ENCODE measurements at regions not wholly inside any gene's neighbourhood (a gene's known extent, or its start where the extent isn't known, plus 50 kb on each side); places are given as distances from the start of the nearest gene placed in this dataset.

GRCh38 chr16:87086156-87086555, 231.0 kb downstream of the C16orf95 start:
- Histone ChIP-seq H3K4me2 (ENCODE audit: low read length) (no peak overlapping the region), H3K9ac (ENCODE audit: low read length) (no peak overlapping the region), H3K79me1 (ENCODE audit: low read length) (no peaks in the 10 kb centered on the region), H2BK120ac (ENCODE audit: low read depth, low read length) (no peak overlapping the region), H3K27me3 (ENCODE audit: insufficient read depth, low read length, poor library complexity) (no peaks in the 10 kb centered on the region), H3K36me3 (ENCODE audit: control insufficient read depth, insufficient read depth, low read length) (no peaks in the 10 kb centered on the region), H3K56ac (ENCODE audit: low read length) (no peak overlapping the region), H3K4me1 (ENCODE audit: control insufficient read depth, low read depth, low read length) (no peaks in the 10 kb centered on the region), H3K4me3 (ENCODE audit: low read length) (no peak overlapping the region), H2AK5ac (ENCODE audit: low read length) (no peak overlapping the region), H3K79me2 (ENCODE audit: control insufficient read depth, insufficient read depth, low read length) (no peaks in the 10 kb centered on the region), H3K18ac (ENCODE audit: low read length) (no peak overlapping the region), H3K4ac (ENCODE audit: low read depth, low read length) (no peak overlapping the region), H4K8ac (ENCODE audit: low read depth, low read length) (no peak overlapping the region), H3K27ac (ENCODE audit: low read depth, low read length) (no peak overlapping the region), H2BK15ac (replicated peaks; ENCODE audit: low read depth) (no peak overlapping the region), H4K5ac (ENCODE audit: low read length) (no peak overlapping the region), H3K23ac (ENCODE audit: low read length) (no peak overlapping the region), H2BK5ac (ENCODE audit: low read length) (no peak overlapping the region)
- WGBS (ENCODE audit: extremely low coverage, insufficient coverage, low lambda C conversion rate), result no CpG with 5 or more reads among the region's 4 CpGs
- no peak for DNase-seq

- Histone ChIP-seq H4K5ac (ENCODE audit: low read length) (no peak overlapping the region), H3K4me3 (ENCODE audit: low read length) (no peak overlapping the region), H3K18ac (ENCODE audit: low read length) (no peak overlapping the region), H4K8ac (ENCODE audit: low read depth, low read length) (no peak overlapping the region), H3K4me1 (ENCODE audit: control insufficient read depth, low read depth, low read length) (no peaks in the 10 kb centered on the region), H3K56ac (ENCODE audit: low read length) (no peak overlapping the region), H3K23ac (ENCODE audit: low read length) (no peak overlapping the region), H3K79me1 (ENCODE audit: low read length) (no peaks in the 10 kb centered on the region), H2BK5ac (ENCODE audit: low read length) (no peak overlapping the region), H3K9ac (ENCODE audit: low read length) (no peak overlapping the region), H2AK5ac (ENCODE audit: low read length) (no peak overlapping the region), H2BK120ac (ENCODE audit: low read depth, low read length) (no peak overlapping the region), H3K4me2 (ENCODE audit: low read length) (no peak overlapping the region), H3K79me2 (ENCODE audit: control insufficient read depth, insufficient read depth, low read length) (no peaks in the 10 kb centered on the region), H3K27me3 (ENCODE audit: insufficient read depth, low read length, poor library complexity) (no peaks in the 10 kb centered on the region), H2BK15ac (replicated peaks; ENCODE audit: low read depth) (no peak overlapping the region), H3K27ac (ENCODE audit: low read depth, low read length) (no peak overlapping the region), H3K4ac (ENCODE audit: low read depth, low read length) (no peak overlapping the region), H3K36me3 (ENCODE audit: control insufficient read depth, insufficient read depth, low read length) (no peaks in the 10 kb centered on the region)
- DNase-seq, result peak; percentile 82
Measured at GRCh38 chr16:87086575-87086974, 230.6 kb downstream of the C16orf95 start.

GRCh38 chr16:87092958-87093357, 224.2 kb downstream of the C16orf95 start:
- H2AK5ac ChIP-seq (ENCODE audit: low read length), result no peak overlapping the region
- DNase-seq, result no peak
- no peak overlapping the region for H3K4me3 ChIP-seq (ENCODE audit: low read length)
- H3K23ac ChIP-seq (ENCODE audit: low read length), result no peak overlapping the region
- no peak overlapping the region for H3K18ac ChIP-seq (ENCODE audit: low read length)
- no peak overlapping the region for H3K4ac ChIP-seq (ENCODE audit: low read depth, low read length)
- H3K79me2 ChIP-seq (ENCODE audit: control insufficient read depth, insufficient read depth, low read length), result no peaks in the 10 kb centered on the region
- no peak overlapping the region for H2BK5ac ChIP-seq (ENCODE audit: low read length)
- no peak overlapping the region for H4K5ac ChIP-seq (ENCODE audit: low read length)
- H3K27me3 ChIP-seq (ENCODE audit: insufficient read depth, low read length, poor library complexity), result no peaks in the 10 kb centered on the region
- H3K36me3 ChIP-seq (ENCODE audit: control insufficient read depth, insufficient read depth, low read length), result no peaks in the 10 kb centered on the region
- peaks cover 2% of the 10 kb centered on the region for H3K4me1 ChIP-seq (ENCODE audit: control insufficient read depth, low read depth, low read length)
- H3K27ac ChIP-seq (ENCODE audit: low read depth, low read length), result no peak overlapping the region
- no peak overlapping the region for H4K8ac ChIP-seq (ENCODE audit: low read depth, low read length)
- H3K56ac ChIP-seq (ENCODE audit: low read length), result no peak overlapping the region
- no peak overlapping the region for H3K4me2 ChIP-seq (ENCODE audit: low read length)
- no CpG with 5 or more reads among the region's 5 CpGs for WGBS (ENCODE audit: extremely low coverage, insufficient coverage, low lambda C conversion rate)
- no peak overlapping the region for H2BK120ac ChIP-seq (ENCODE audit: low read depth, low read length)
- H2BK15ac ChIP-seq (replicated peaks; ENCODE audit: low read depth), result no peak overlapping the region
- no peak overlapping the region for H3K9ac ChIP-seq (ENCODE audit: low read length)
- no peaks in the 10 kb centered on the region for H3K79me1 ChIP-seq (ENCODE audit: low read length)

GRCh38 chr16:87093804-87094555, 223.2 kb downstream of the C16orf95 start:
- Histone ChIP-seq H3K9ac (ENCODE audit: low read length) (no peak overlapping the region), H3K56ac (ENCODE audit: low read length) (no peak overlapping the region), H3K4me2 (ENCODE audit: low read length) (no peak overlapping the region), H3K79me2 (ENCODE audit: control insufficient read depth, insufficient read depth, low read length) (no peaks in the 10 kb centered on the region), H3K79me1 (ENCODE audit: low read length) (no peaks in the 10 kb centered on the region), H3K36me3 (ENCODE audit: control insufficient read depth, insufficient read depth, low read length) (no peaks in the 10 kb centered on the region), H3K27ac (ENCODE audit: low read depth, low read length) (no peak overlapping the region), H3K4me3 (ENCODE audit: low read length) (no peak overlapping the region), H3K4me1 (ENCODE audit: control insufficient read depth, low read depth, low read length) (peaks cover 2% of the 10 kb centered on the region), H2BK15ac (replicated peaks; ENCODE audit: low read depth) (no peak overlapping the region), H3K23ac (ENCODE audit: low read length) (no peak overlapping the region), H3K4ac (ENCODE audit: low read depth, low read length) (no peak overlapping the region), H2BK120ac (ENCODE audit: low read depth, low read length) (no peak overlapping the region), H3K27me3 (ENCODE audit: insufficient read depth, low read length, poor library complexity) (no peaks in the 10 kb centered on the region), H2BK5ac (ENCODE audit: low read length) (no peak overlapping the region), H4K5ac (ENCODE audit: low read length) (no peak overlapping the region), H2AK5ac (ENCODE audit: low read length) (no peak overlapping the region), H3K18ac (ENCODE audit: low read length) (no peak overlapping the region), H4K8ac (ENCODE audit: low read depth, low read length) (no peak overlapping the region)
- DNase-seq, result no peak
- no CpG with 5 or more reads among the region's 18 CpGs for WGBS (ENCODE audit: extremely low coverage, insufficient coverage, low lambda C conversion rate)

- Histone ChIP-seq H3K27ac (ENCODE audit: low read depth, low read length) (no peak overlapping the region), H3K18ac (ENCODE audit: low read length) (no peak overlapping the region), H3K79me1 (ENCODE audit: low read length) (no peaks in the 10 kb centered on the region), H2BK15ac (replicated peaks; ENCODE audit: low read depth) (no peak overlapping the region), H2AK5ac (ENCODE audit: low read length) (no peak overlapping the region), H3K4me2 (ENCODE audit: low read length) (no peak overlapping the region), H3K56ac (ENCODE audit: low read length) (no peak overlapping the region), H3K27me3 (ENCODE audit: insufficient read depth, low read length, poor library complexity) (no peaks in the 10 kb centered on the region), H2BK5ac (ENCODE audit: low read length) (no peak overlapping the region), H3K4me3 (ENCODE audit: low read length) (no peak overlapping the region), H3K4ac (ENCODE audit: low read depth, low read length) (no peak overlapping the region), H3K36me3 (ENCODE audit: control insufficient read depth, insufficient read depth, low read length) (no peaks in the 10 kb centered on the region), H3K23ac (ENCODE audit: low read length) (no peak overlapping the region), H3K9ac (ENCODE audit: low read length) (no peak overlapping the region), H3K4me1 (ENCODE audit: control insufficient read depth, low read depth, low read length) (peaks cover 4% of the 10 kb centered on the region), H4K5ac (ENCODE audit: low read length) (no peak overlapping the region), H2BK120ac (ENCODE audit: low read depth, low read length) (no peak overlapping the region), H3K79me2 (ENCODE audit: control insufficient read depth, insufficient read depth, low read length) (no peaks in the 10 kb centered on the region), H4K8ac (ENCODE audit: low read depth, low read length) (no peak overlapping the region)
- no CpG with 5 or more reads among the region's 5 CpGs for whole genome bisulfite sequencing (ENCODE audit: extremely low coverage, insufficient coverage, low lambda C conversion rate)
- no peak for DNase-seq
Measured at GRCh38 chr16:87094556-87094865, 222.7 kb downstream of the C16orf95 start.

- Histone ChIP-seq H3K4me1 (ENCODE audit: control insufficient read depth, low read depth, low read length) (peaks cover 8% of the 10 kb centered on the region), H2AK5ac (ENCODE audit: low read length) (no peak overlapping the region), H3K4ac (ENCODE audit: low read depth, low read length) (no peak overlapping the region), H3K9ac (ENCODE audit: low read length) (no peak overlapping the region), H3K23ac (ENCODE audit: low read length) (no peak overlapping the region), H3K56ac (ENCODE audit: low read length) (no peak overlapping the region), H3K36me3 (ENCODE audit: control insufficient read depth, insufficient read depth, low read length) (no peaks in the 10 kb centered on the region), H4K8ac (ENCODE audit: low read depth, low read length) (no peak overlapping the region), H3K18ac (ENCODE audit: low read length) (no peak overlapping the region), H3K4me2 (ENCODE audit: low read length) (no peak overlapping the region), H4K5ac (ENCODE audit: low read length) (no peak overlapping the region), H3K79me1 (ENCODE audit: low read length) (no peaks in the 10 kb centered on the region), H3K79me2 (ENCODE audit: control insufficient read depth, insufficient read depth, low read length) (no peaks in the 10 kb centered on the region), H2BK120ac (ENCODE audit: low read depth, low read length) (no peak overlapping the region), H3K27me3 (ENCODE audit: insufficient read depth, low read length, poor library complexity) (no peaks in the 10 kb centered on the region), H2BK15ac (replicated peaks; ENCODE audit: low read depth) (no peak overlapping the region), H2BK5ac (ENCODE audit: low read length) (no peak overlapping the region), H3K27ac (ENCODE audit: low read depth, low read length) (no peak overlapping the region), H3K4me3 (ENCODE audit: low read length) (no peak overlapping the region)
- no peak for DNase-seq
- WGBS (ENCODE audit: extremely low coverage, insufficient coverage, low lambda C conversion rate), result no CpG with 5 or more reads among the region's 5 CpGs
Measured at GRCh38 chr16:87095271-87095670, 221.9 kb downstream of the C16orf95 start.
